WTC11 (cell line): ENCODE measurements at regions not wholly inside any gene's neighbourhood (a gene's known extent, or its start where the extent isn't known, plus 50 kb on each side); places are given as distances from the start of the nearest gene placed in this dataset.

Experiments used
- ATAC-seq: fragments of 200-7000 bp; cut with Tn5 transposase; 2 replicates; pipeline ENCODE4 v1.10.0; 2021; ENCODE audit warnings: mild to moderate bottlenecking, moderate library complexity
- CTCF ChIA-PET: fragments of 300-600 bp; sonication (Branson Sonifier 250); formaldehyde crosslinking; loops from one replicate; lab custom pipeline; 2021; ENCODE audit warnings: antibody characterized with exemption; lab: Charles Lee
- POLR2A ChIA-PET: fragments of 350-600 bp; sonication (Branson Sonifier 250); formaldehyde crosslinking; loops from one replicate; lab custom pipeline; 2021; ENCODE audit warnings: antibody characterized with exemption; lab: Charles Lee
- DNase-seq: peaks from one replicate; pipeline ENCODE4 v3.0.0; 2021; ENCODE audit warnings: low spot score
- H3K27ac Mint-ChIP-seq: 2 replicates; pipeline ENCODE4 v1.8.0; 2021; ENCODE audit warnings: mixed read lengths
- H3K27me3 Mint-ChIP-seq: 2 replicates; pipeline ENCODE4 v1.8.0; 2021; ENCODE audit warnings: low read depth, mild to moderate bottlenecking, moderate library complexity, mixed read lengths
- H3K36me3 Mint-ChIP-seq: 2 replicates; pipeline ENCODE4 v1.8.0; 2021; ENCODE audit warnings: mixed read lengths
- H3K4me1 Mint-ChIP-seq: 2 replicates; pipeline ENCODE4 v1.8.0; 2022; ENCODE audit warnings: mixed read lengths
- H3K4me3 Mint-ChIP-seq: 2 replicates; pipeline ENCODE4 v1.8.0; 2021; ENCODE audit warnings: mild to moderate bottlenecking, moderate library complexity, mixed read lengths
- H3K9me3 Mint-ChIP-seq: 2 replicates; pipeline ENCODE4 v1.8.0; 2021; ENCODE audit warnings: mixed read lengths
- AR ChIP-seq: fragments of 250-450 bp; sonication (Bioruptor Pico); IDR thresholded peaks from 2 replicates; pipeline ENCODE4 v1.9.0; 2021; ENCODE audit warnings: mild to moderate bottlenecking
- ARID4B ChIP-seq: sonication (generic); formaldehyde crosslinking; IDR thresholded peaks from 2 replicates; pipeline ENCODE4 v1.8.0; 2023; ENCODE audit warnings: missing genetic modification reagents, mild to moderate bottlenecking, borderline replicate concordance
- ATF6 ChIP-seq: sonication (generic); formaldehyde crosslinking; IDR thresholded peaks from 2 replicates; pipeline ENCODE4 v1.8.1; 2023; ENCODE audit warnings: mild to moderate bottlenecking, missing genetic modification reagents
- GABPB1 ChIP-seq: sonication (generic); formaldehyde crosslinking; IDR thresholded peaks from 2 replicates; pipeline ENCODE4 v1.8.1; 2023; ENCODE audit warnings: mild to moderate bottlenecking, missing genetic modification reagents
- JAZF1 ChIP-seq: fragments of 250-450 bp; sonication (Bioruptor Pico); IDR thresholded peaks from 2 replicates; pipeline ENCODE4 v1.9.0; 2021; ENCODE audit warnings: moderate library complexity, mild to moderate bottlenecking, inconsistent platforms
- JUN ChIP-seq: sonication (generic); formaldehyde crosslinking; IDR thresholded peaks from 2 replicates; pipeline ENCODE4 v1.8.0; 2023; ENCODE audit warnings: mild to moderate bottlenecking, missing genetic modification reagents
- NFATC4 ChIP-seq: fragments of 250-450 bp; sonication (Bioruptor Pico); IDR thresholded peaks from 2 replicates; pipeline ENCODE4 v1.9.0; 2021; ENCODE audit warnings: mild to moderate bottlenecking
- NR2C2 ChIP-seq: sonication (generic); formaldehyde crosslinking; IDR thresholded peaks from 2 replicates; pipeline ENCODE4 v1.8.0; 2022; ENCODE audit warnings: mild to moderate bottlenecking, missing genetic modification reagents
- PREB ChIP-seq: sonication (generic); formaldehyde crosslinking; IDR thresholded peaks from 2 replicates; pipeline ENCODE4 v1.8.1; 2022; ENCODE audit warnings: mild to moderate bottlenecking, missing genetic modification reagents, moderate library complexity, borderline replicate concordance
- PRRX2 ChIP-seq: fragments of 250-450 bp; sonication (Bioruptor Pico); IDR thresholded peaks from 2 replicates; pipeline ENCODE4 v1.8.0; 2021; ENCODE audit warnings: mild to moderate bottlenecking
- RORB ChIP-seq: fragments of 250-450 bp; sonication (Bioruptor Pico); IDR thresholded peaks from 2 replicates; pipeline ENCODE4 v1.9.0; 2021; ENCODE audit warnings: mild to moderate bottlenecking
- STAT6 ChIP-seq: sonication (generic); formaldehyde crosslinking; conservative IDR thresholded peaks from 2 replicates; pipeline ENCODE4 v1.8.1; 2023; ENCODE audit warnings: mild to moderate bottlenecking, low read depth, missing genetic modification reagents, moderate library complexity
- USF1 ChIP-seq: sonication (generic); formaldehyde crosslinking; IDR thresholded peaks from 2 replicates; pipeline ENCODE4 v1.8.0; 2022; ENCODE audit warnings: mild to moderate bottlenecking, missing genetic modification reagents
- ZNF219 ChIP-seq: sonication (generic); formaldehyde crosslinking; IDR thresholded peaks from 2 replicates; pipeline ENCODE4 v1.8.0; 2023; ENCODE audit warnings: missing genetic modification reagents, mild to moderate bottlenecking, borderline replicate concordance
- ZNF263 ChIP-seq: sonication (generic); formaldehyde crosslinking; IDR thresholded peaks from 2 replicates; pipeline ENCODE4 v1.8.1; 2022; ENCODE audit warnings: low read depth, mild to moderate bottlenecking, moderate library complexity, missing genetic modification reagents
- ZSCAN18 ChIP-seq: fragments of 250-450 bp; sonication (Bioruptor Pico); IDR thresholded peaks from 2 replicates; pipeline ENCODE4 v2.1.2; 2022; ENCODE audit warnings: mild to moderate bottlenecking, moderate library complexity

GRCh38 chr15:36498401-36498800, 81.0 kb upstream of the CDIN1 start:
- no peak overlapping the region for H3K4me3 Mint-ChIP-seq
- ATAC-seq = no peak
- H3K27ac Mint-ChIP-seq = no peak overlapping the region
- H3K27me3 Mint-ChIP-seq = no peaks in the 10 kb centered on the region
- no peak for TF ChIP-seq NR2C2 (CRISPR knock-in tag)
- no peak for TF ChIP-seq ZNF219 (CRISPR knock-in tag)
- TF ChIP-seq PREB (CRISPR knock-in tag) = no peak
- TF ChIP-seq ARID4B (CRISPR knock-in tag) = no peak
- TF ChIP-seq AR (CRISPR knock-in tag) = no peak
- no peak for TF ChIP-seq USF1
- no peak for TF ChIP-seq RORB
- no peak for TF ChIP-seq ZNF263
- TF ChIP-seq JUN (CRISPR knock-in tag) = no peak
- TF ChIP-seq NFATC4 (CRISPR knock-in tag) = no peak
- TF ChIP-seq ZSCAN18 (CRISPR knock-in tag) = no peak
- TF ChIP-seq STAT6 (CRISPR knock-in tag) = no peak
- no peak for TF ChIP-seq JAZF1 (CRISPR knock-in tag)
- no peak for TF ChIP-seq ATF6 (CRISPR knock-in tag)
- TF ChIP-seq PRRX2 (CRISPR knock-in tag) = no peak
- no peak for TF ChIP-seq GABPB1 (CRISPR knock-in tag)
- ChIA-PET POLR2A (no interaction called here), CTCF (no interaction called here)
- H3K9me3 Mint-ChIP-seq = no peaks in the 10 kb centered on the region
- H3K36me3 Mint-ChIP-seq = no peaks in the 10 kb centered on the region
- no peak for DNase-seq
- H3K4me1 Mint-ChIP-seq = peaks cover 28% of the 10 kb centered on the region
